HG02938 (cell line): ENCODE measurements at regions not wholly inside any gene's neighbourhood (a gene's known extent, or its start where the extent isn't known, plus 50 kb on each side); places are given as distances from the start of the nearest gene placed in this dataset.
A peak's percentile ranks its signal among the peaks of the same experiment; 100 is the strongest.

Source experiments
- ATAC-seq: cut with Tn5 transposase; IDR thresholded peaks from one replicate; pipeline ENCODE4 v1.9.1; 2021; ENCODE audit warnings: mild to moderate bottlenecking, moderate library complexity; ENCODE audit not compliant: unreplicated experiment

- no peak for ATAC-seq
These were observed 653.4 kb upstream of the ZNF608 start for GRCh38 chr5:125399885-125400284.

DNA sequence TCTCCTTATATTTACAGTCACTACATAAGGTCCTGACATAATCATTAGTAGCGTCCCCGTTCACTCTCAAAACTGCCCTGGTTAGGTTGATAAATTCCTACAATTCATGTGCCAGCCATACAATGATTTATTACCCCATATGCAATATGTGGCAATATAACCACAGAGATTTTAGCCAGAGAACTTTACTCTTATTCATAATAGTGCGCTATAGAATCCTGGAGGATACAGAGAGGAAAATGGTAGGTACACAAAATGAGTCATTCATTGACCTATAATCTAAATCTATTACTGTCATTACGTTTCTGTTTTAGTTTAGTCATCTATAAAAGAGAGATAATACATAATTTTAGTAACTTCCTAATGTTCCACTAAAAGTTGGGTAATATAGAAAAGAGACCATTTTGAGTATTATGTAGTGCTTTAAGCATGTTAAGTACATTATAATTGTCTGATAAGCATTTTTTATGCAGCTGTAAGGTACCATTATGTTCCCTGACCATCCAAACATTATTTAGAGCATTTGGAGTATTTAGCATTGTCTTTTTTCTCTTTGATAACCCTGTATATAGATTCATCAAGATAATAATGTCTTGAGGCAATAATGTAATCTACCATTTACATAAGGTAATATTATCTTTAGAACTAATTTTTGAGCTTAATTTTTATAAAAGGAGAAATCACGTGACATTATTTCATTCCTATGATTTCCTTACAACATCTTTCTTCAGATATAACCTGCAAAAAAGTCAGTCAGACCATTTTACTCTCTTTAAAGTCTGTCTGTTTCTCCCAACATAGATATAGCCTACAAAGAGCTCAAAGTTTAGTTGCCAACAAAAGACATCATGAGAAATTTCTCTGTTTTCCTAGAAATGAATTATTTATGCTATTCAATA is 655.5 kb upstream of the ZNF608 start:
- no peak for ATAC-seq

DNA sequence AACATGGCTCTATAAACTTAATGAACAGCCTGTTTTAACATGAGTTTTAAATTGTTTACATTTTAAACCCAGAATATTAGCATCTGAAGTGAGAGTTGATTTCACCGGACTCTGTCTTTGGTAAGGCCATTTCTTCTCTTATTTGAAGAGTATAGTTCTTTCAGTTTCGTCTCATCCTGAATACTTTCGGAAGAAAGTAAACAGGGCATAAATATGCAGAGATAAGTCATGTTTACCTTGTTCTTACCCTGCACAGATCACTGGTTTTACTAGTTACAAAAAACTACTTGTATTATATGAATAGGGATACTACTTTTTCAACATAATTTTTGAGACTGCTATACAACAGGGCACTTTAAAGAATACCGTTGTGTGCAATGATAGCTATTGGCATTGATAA is 656.3 kb upstream of the ZNF608 start:
- no peak for ATAC-seq

GRCh38 chr5:125404056-125404455 is 657.6 kb upstream of the ZNF608 start:
- ATAC-seq = no peak

- ATAC-seq = peak; percentile 43
These were observed 662.2 kb upstream of the ZNF608 start for GRCh38 chr5:125408448-125409233.

DNA sequence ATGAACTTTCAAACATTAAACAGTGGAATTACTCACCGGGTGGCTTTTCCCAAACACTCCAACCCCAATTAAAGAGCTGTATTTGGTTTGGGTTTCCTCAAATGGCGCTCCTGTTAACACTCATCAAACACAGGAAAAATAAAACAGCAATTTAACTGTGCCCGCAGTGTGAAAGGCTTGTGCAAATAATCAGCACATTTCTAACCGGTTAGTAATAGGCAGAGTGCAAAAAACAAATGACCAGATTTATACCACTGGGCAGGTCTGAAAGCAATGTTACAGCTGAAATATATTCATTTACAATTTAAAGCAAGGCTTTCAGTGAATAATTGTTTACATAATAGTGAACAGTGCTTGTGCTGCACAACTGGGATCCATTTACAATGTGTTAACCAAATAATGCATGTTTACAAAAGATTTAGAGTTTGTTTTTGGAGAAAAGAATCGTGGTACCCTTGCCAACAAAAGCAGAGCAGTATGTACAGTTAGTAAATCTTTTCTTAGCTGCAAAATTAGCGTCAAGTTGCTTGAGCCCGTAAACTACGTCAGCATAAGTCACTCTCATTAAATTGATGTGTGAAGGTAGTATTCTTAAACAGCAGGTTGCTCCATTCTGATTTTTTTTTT is 662.9 kb upstream of the ZNF608 start:
- ATAC-seq = no peak

GRCh38 chr5:125409861-125410536 is 663.6 kb upstream of the ZNF608 start:
- no peak for ATAC-seq

DNA sequence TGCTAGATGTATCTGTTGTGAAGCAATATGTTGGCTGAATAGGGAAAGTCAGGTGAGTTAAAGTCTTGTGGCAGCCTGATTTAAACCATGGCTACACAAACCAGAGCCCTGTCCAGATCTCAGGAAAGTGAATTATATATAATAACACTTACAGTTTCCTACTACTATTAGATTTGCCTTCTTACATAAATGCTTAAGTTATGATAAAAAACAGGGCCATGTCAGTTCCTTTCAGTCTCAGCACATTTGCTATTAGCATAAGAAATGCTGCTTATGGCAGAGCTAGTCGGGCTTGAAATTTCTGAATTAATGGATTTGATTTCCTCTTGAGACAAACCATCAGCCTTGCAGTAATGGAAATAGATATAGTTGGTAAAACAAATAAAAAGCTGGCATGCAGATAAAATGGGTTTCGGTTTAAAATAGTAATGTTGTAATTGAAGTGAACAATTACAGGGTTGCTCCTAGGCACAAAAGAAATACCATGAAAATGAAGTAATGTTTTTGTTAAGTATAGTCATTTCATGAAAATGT is 664.2 kb upstream of the ZNF608 start:
- no peak for ATAC-seq

DNA sequence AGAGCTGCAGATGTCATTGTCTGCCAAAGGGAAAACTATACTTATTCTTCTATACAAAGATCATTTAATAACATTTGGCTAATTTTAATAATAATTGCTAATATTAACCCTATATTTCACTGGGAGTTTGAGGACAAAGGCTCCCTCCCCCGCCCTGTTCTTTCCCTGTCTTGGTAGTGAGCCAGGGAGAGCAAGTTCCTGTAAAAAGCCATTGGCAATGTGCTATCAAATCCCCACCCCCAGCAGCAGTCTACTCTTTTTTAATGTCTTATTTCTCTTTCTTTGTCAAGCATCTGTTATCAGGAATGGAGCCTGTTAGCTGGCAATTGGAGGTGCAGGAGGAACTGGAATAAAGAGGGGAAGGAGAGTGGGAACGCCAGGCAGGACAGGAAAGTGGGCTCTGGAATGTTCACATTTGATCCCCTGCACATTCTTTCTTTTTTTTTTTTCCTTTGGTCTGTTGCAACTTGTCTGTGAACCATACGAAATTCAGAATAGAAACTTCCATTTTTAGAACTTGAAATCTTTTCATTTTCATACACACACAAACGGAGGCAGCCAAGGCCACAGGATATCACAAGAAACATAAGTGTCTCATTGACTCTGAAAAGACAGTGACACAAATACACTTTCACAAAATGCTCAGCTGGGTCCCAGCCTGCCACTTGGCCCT is 664.8 kb upstream of the ZNF608 start:
- peak; percentile 50 for ATAC-seq

DNA sequence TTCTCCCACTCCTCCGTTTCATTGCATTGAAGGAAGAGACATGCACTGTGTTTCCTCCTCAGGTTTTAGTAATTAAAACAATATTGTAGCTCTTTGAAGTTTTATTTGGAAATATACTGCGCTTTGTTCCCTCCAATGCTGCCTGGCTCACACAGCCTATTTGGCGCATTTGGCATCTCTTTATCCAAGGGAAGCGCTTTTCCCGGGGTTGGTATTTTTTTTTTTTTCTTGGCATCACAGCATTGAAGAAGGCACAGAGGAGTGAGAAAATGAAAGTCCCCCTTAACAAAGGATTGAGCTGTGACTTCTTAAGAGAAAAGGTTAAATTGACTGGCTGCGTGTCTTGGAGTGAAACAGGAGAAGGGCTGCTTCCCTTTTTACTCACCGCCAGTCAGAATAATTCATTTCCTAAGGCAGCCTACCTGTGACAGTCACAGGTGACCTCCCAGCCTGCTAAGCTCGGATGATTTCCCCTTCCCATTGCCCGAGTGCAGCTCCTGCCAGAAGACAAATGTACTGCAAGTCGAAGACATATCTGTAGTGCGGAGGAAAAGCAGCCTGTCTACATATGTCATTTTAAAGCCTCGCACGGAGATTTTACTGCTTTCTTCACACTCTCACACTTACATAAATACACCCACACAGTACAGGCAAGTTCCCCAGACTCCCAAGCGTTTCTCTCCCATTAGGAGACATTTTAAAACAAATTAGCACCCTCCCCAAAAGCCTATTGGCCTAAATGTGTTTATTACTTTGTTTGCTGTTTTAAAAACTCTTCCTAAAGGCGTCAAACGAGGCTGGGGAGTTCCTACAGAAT is 665.5 kb upstream of the ZNF608 start:
- ATAC-seq = peak; percentile 50

DNA sequence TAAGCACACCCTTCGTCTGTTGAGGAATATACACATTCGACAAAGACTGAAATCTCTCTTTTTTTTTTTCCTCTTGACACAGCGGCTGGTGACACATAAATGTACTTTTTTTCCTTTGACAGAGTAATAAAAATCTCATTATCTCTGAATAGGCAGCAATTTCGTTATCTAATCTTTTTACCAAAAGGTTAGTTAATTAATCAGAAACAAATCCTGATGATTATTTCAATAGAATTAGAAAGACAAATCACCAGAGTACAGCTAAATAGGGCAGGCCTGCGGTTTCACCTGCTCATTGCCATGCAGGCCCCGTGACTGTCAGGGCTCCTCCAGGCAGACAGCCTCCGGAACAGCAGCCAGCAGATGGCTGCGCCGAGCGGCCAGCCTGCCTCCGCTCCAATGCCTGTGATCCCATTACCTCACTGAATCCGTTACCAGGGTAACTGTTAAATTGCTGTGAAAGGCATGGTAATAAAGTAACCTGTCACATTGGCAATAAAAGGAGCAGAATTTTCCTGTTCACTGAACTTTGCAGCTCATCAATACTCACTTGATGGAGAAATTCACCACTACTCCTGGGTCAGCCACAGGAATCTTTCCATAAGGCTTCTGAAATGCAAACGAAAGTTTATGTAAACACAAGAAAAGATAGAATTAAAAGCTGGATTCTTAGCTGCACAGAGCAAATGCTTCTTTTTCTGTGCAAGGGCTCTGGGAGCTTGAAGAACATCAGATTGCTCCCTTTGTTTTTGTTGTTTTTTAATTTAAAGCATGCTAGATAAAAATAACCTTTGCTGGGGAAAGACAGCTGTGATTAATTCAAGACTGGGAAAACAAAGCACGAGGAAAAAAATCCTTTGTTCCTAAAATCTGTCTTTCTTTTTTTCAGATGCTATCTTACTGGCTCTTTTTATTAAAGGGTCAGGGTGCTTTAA is 666.4 kb upstream of the ZNF608 start:
- peak; percentile 40 for ATAC-seq

- no peak for ATAC-seq
These were observed 667.2 kb upstream of the ZNF608 start for GRCh38 chr5:125413496-125414274.

DNA sequence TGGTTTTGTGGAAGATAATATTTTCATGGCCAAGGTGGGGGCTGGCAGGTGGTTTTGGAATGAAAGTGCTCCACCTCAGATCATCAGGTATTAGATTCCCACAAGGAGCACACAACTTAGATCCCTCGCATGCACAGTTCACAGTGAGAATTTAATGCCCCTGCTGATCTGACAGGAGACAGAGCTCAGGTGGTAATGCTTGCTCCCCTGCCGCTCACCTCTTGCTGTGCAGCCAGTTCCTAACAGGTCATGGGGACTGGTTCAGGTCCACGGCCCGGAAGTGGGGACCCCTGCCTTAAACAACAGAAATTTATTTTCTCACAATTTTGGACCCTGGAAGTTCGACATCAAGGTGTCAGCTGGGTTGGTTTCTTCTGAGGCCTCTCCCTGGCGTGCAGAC is 668.7 kb upstream of the ZNF608 start:
- no peak for ATAC-seq

DNA sequence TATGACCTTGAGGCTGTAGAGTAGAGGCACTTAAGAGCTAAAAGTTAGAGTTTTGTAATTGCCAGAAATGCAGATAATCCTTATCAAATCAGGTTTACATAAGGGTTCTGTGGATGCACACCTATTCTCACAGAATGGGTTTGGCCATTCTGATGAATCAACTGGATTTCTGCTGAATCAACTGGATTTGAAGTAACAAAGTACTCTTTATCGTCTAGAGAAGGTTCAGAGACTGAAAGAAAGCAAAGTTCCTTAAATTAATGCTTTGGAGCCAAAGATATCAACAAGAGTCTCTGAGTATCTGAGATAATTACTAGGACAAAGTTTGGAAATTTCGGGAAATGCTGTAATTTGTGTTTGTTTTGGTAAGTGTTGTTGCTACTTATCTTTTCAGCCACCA is 669.6 kb upstream of the ZNF608 start:
- no peak for ATAC-seq

DNA sequence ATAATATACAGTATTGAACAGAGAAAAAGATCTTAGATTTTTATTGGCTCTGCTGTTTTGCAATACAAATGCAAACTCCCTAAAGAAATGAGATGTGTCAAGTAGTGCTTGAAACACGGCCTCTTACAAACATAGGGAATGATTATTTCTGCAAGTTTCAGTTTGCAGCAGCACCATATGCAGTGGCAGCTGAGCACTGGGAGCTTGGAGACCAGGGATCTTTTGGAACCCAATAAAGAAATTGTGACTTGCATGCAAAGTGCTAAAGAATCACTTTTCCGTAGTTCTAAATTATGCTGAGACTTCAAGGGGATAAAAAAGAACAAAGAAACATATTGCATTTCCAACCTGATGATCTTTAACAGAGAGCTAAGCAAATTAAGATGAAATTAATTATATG is 674.6 kb upstream of the ZNF608 start:
- no peak for ATAC-seq

DNA sequence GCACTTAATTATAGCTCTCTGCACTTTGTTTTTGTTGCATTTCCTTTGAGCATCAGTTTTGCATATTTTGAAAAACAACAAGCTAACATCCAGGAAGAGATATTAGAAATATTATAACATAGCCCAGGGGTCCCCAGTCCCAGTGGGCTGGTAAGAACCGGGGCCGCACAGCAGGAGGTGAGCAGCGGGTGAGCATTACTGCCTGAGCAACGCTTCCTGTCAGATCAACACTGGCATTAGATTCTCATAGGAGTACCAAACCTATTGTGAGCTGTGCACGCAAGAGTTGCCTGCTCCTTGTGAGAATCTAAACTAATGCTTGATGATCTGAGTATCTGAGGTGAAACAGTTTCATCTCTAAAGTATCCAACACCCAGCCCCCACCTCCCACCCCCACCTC is 675.9 kb upstream of the ZNF608 start:
- no peak for ATAC-seq

GRCh38 chr5:125424402-125425141 is 678.1 kb upstream of the ZNF608 start:
- ATAC-seq = no peak
